ENCODE measurements at regions not wholly inside any gene's neighbourhood (a gene's known extent, or its start where the extent isn't known, plus 50 kb on each side); places are given as distances from the start of the nearest gene placed in this dataset.
"Not testable (repeated sequence)": the region's sequence is repeated elsewhere in the genome, so short reads cannot be mapped to it uniquely, and the experiment has no call there.

DNA sequence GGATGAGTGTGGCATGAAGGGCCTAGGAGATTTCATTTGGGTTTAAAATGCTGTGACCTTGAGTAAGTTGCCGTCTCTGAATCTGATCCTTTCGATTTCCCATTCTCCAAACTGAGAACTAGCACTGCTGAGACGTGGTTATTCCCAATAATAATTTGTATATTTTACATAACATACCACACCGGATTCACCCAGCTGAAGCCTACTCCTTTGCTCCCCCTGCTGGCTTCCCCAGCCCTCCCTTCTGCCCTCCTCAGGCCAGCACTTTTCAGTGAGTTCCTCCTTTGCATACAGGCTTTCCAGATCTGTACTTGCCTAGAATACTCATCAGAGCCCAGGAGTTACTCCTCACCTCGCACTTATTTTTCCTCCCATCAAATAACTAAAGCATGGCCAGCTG, 255.1 kb downstream of the OR4F29 start:
- H3K9me3 Mint-ChIP-seq (ENCODE audit: low read depth, unreplicated experiment); H3K27ac Mint-ChIP-seq (ENCODE audit: unreplicated experiment); H3K4me3 Mint-ChIP-seq (ENCODE audit: low read depth, unreplicated experiment); intact Hi-C loops (cut with micrococcal nuclease; ENCODE audit: unreplicated experiment); H3K27me3 Mint-ChIP-seq (ENCODE audit: unreplicated experiment); H3K36me3 Mint-ChIP-seq (ENCODE audit: insufficient read depth, unreplicated experiment); DNase-seq; BruUV-seq (replicated peaks); CTCF ChIA-PET; H3K4me1 Mint-ChIP-seq (ENCODE audit: low read depth, unreplicated experiment): not testable (repeated sequence)

DNA sequence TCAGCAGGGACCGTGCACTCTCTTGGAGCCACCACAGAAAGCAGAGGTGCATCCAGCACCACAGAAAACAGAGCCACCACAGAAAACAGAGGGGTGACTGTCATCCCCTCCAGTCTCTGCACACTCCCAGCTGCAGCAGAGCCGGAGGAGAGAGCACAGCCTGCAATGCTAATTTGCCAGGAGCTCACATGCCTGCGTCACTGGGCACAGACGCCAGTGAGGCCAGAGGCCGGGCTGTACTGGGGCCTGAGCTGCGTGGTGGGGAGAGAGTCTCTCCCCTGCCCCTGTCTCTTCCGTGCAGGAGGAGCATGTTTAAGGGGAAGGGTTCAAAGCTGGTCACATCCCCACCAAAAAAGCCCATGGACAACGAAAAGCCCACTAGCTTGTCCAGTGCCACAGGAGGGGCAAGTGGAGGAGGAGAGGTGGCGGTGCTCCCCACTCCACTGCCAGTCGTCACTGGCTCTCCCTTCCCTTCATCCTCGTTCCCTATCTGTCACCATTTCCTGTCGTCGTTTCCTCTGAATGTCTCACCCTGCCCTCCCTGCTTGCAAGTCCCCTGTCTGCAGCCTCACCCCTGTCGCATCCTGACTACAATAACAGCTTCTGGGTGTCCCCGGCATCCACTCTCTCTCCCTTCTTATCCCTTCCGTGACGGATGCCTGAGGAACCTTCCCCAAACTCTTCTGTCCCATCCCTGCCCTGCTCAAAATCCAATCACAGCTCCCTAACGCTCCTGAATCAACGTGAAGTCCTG, 260.0 kb downstream of the OR4F29 start:
- H3K4me1 Mint-ChIP-seq (ENCODE audit: low read depth, unreplicated experiment); H3K36me3 Mint-ChIP-seq (ENCODE audit: insufficient read depth, unreplicated experiment); H3K4me3 Mint-ChIP-seq (ENCODE audit: low read depth, unreplicated experiment); CTCF ChIA-PET; BruUV-seq (replicated peaks); intact Hi-C loops (cut with micrococcal nuclease; ENCODE audit: unreplicated experiment); DNase-seq; H3K9me3 Mint-ChIP-seq (ENCODE audit: low read depth, unreplicated experiment); H3K27me3 Mint-ChIP-seq (ENCODE audit: unreplicated experiment); H3K27ac Mint-ChIP-seq (ENCODE audit: unreplicated experiment): not testable (repeated sequence)

DNA sequence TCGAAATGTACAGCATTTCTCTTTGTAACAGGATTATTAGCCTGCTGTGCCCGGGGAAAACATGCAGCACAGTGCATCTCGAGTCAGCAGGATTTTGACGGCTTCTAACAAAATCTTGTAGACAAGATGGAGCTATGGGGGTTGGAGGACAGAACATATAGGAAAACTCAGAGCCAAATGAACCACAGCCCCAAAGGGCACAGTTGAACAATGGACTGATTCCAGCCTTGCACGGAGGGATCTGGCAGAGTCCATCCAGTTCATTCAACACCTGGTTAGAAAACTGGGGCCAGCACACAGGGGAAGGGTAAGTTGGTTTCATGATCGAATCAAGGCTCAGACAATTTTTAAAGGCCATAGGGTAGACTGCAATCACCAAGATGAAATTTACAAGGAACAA, 260.8 kb downstream of the OR4F29 start:
- H3K27me3 Mint-ChIP-seq (ENCODE audit: unreplicated experiment); H3K4me1 Mint-ChIP-seq (ENCODE audit: low read depth, unreplicated experiment); intact Hi-C loops (cut with micrococcal nuclease; ENCODE audit: unreplicated experiment); H3K9me3 Mint-ChIP-seq (ENCODE audit: low read depth, unreplicated experiment); CTCF ChIA-PET; BruUV-seq (replicated peaks); DNase-seq; H3K27ac Mint-ChIP-seq (ENCODE audit: unreplicated experiment); H3K4me3 Mint-ChIP-seq (ENCODE audit: low read depth, unreplicated experiment); H3K36me3 Mint-ChIP-seq (ENCODE audit: insufficient read depth, unreplicated experiment): not testable (repeated sequence)

DNA sequence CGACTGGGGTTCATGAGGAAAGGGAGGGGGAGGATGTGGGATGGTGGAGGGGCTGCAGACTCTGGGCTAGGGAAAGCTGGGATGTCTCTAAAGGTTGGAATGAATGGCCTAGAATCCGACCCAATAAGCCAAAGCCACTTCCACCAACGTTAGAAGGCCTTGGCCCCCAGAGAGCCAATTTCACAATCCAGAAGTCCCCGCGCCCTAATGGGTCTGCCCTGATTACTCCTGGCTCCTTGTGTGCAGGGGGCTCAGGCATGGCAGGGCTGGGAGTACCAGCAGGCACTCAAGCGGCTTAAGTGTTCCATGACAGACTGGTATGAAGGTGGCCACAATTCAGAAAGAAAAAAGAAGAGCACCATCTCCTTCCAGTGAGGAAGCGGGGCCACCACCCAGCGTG, 261.6 kb downstream of the OR4F29 start:
- BruUV-seq (replicated peaks); H3K36me3 Mint-ChIP-seq (ENCODE audit: insufficient read depth, unreplicated experiment); CTCF ChIA-PET; H3K4me3 Mint-ChIP-seq (ENCODE audit: low read depth, unreplicated experiment); H3K4me1 Mint-ChIP-seq (ENCODE audit: low read depth, unreplicated experiment); H3K27ac Mint-ChIP-seq (ENCODE audit: unreplicated experiment); DNase-seq; intact Hi-C loops (cut with micrococcal nuclease; ENCODE audit: unreplicated experiment); H3K9me3 Mint-ChIP-seq (ENCODE audit: low read depth, unreplicated experiment); H3K27me3 Mint-ChIP-seq (ENCODE audit: unreplicated experiment): not testable (repeated sequence)

DNA sequence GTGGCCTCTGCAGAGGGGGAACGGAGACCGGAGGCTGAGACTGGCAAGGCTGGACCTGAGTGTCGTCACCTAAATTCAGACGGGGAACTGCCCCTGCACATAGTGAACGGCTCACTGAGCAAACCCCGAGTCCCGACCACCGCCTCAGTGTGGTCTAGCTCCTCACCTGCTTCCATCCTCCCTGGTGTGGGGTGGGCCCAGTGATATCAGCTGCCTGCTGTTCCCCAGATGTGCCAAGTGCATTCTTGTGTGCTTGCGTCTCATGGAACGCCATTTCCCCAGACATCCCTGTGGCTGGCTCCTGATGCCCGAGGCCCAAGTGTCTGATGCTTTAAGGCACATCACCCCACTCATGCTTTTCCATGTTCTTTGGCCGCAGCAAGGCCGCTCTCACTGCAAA, 262.2 kb downstream of the OR4F29 start:
- H3K27me3 Mint-ChIP-seq (ENCODE audit: unreplicated experiment); H3K4me1 Mint-ChIP-seq (ENCODE audit: low read depth, unreplicated experiment); H3K4me3 Mint-ChIP-seq (ENCODE audit: low read depth, unreplicated experiment); H3K9me3 Mint-ChIP-seq (ENCODE audit: low read depth, unreplicated experiment); CTCF ChIA-PET; BruUV-seq (replicated peaks); H3K27ac Mint-ChIP-seq (ENCODE audit: unreplicated experiment); DNase-seq; intact Hi-C loops (cut with micrococcal nuclease; ENCODE audit: unreplicated experiment); H3K36me3 Mint-ChIP-seq (ENCODE audit: insufficient read depth, unreplicated experiment): not testable (repeated sequence)

DNA sequence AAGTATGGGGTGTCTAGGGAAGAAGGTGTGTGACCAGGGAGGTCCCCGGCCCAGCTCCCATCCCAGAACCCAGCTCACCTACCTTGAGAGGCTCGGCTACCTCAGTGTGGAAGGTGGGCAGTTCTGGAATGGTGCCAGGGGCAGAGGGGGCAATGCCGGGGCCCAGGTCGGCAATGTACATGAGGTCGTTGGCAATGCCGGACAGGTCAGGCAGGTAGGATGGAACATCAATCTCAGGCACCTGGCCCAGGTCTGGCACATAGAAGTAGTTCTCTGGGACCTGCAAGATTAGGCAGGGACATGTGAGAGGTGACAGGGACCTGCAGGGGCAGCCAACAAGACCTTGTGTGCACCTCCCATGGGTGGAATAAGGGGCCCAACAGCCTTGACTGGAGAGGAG, 264.2 kb downstream of the OR4F29 start:
- CTCF ChIA-PET; intact Hi-C loops (cut with micrococcal nuclease; ENCODE audit: unreplicated experiment); H3K27ac Mint-ChIP-seq (ENCODE audit: unreplicated experiment); H3K4me3 Mint-ChIP-seq (ENCODE audit: low read depth, unreplicated experiment); H3K36me3 Mint-ChIP-seq (ENCODE audit: insufficient read depth, unreplicated experiment); DNase-seq; H3K9me3 Mint-ChIP-seq (ENCODE audit: low read depth, unreplicated experiment); H3K4me1 Mint-ChIP-seq (ENCODE audit: low read depth, unreplicated experiment); BruUV-seq (replicated peaks); H3K27me3 Mint-ChIP-seq (ENCODE audit: unreplicated experiment): not testable (repeated sequence)

DNA sequence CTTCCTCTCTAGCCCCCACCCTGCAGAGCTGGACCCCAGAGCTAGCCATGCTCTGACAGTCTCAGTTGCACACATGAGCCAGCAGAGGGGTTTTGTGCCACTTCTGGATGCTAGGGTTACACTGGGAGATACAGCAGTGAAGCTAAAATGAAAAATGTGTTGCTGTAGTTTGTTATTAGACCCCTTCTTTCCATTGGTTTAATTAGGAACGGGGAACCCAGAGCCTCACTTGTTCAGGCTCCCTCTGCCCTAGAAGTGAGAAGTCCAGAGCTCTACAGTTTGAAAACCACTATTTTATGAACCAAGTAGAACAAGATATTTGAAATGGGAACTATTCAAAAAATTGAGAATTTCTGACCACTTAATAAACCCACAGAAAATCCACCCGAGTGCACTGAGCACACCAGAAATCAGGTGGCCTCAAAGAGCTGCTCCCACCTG, 264.8 kb downstream of the OR4F29 start:
- BruUV-seq (replicated peaks); DNase-seq; H3K36me3 Mint-ChIP-seq (ENCODE audit: insufficient read depth, unreplicated experiment): not testable (repeated sequence)

DNA sequence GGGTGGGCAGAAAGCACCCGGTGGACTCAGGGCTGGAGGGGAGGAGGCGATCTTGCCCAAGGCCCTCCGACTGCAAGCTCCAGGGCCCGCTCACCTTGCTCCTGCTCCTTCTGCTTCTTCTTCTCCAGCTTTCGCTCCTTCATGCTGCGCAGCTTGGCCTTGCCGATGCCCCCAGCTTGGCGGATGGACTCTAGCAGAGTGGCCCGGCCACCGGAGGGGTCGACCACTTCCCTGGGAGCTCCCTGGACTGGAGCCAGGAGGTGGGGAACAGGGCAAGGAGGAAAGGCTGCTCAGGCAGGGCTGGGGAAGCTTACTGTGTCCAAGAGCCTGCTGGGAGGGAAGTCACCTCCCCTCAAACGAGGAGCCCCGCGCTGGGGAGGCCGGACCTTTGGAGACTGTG, 265.3 kb downstream of the OR4F29 start:
- H3K27me3 Mint-ChIP-seq (ENCODE audit: unreplicated experiment); H3K4me1 Mint-ChIP-seq (ENCODE audit: low read depth, unreplicated experiment); H3K27ac Mint-ChIP-seq (ENCODE audit: unreplicated experiment); H3K36me3 Mint-ChIP-seq (ENCODE audit: insufficient read depth, unreplicated experiment); H3K9me3 Mint-ChIP-seq (ENCODE audit: low read depth, unreplicated experiment); H3K4me3 Mint-ChIP-seq (ENCODE audit: low read depth, unreplicated experiment); DNase-seq; intact Hi-C loops (cut with micrococcal nuclease; ENCODE audit: unreplicated experiment); BruUV-seq (replicated peaks); CTCF ChIA-PET: not testable (repeated sequence)

More for the DNA sequence above, 264.8 kb downstream of the OR4F29 start:
- H3K4me1 Mint-ChIP-seq (ENCODE audit: low read depth, unreplicated experiment); H3K27me3 Mint-ChIP-seq (ENCODE audit: unreplicated experiment); H3K4me3 Mint-ChIP-seq (ENCODE audit: low read depth, unreplicated experiment); H3K9me3 Mint-ChIP-seq (ENCODE audit: low read depth, unreplicated experiment); H3K27ac Mint-ChIP-seq (ENCODE audit: unreplicated experiment); intact Hi-C loops (cut with micrococcal nuclease; ENCODE audit: unreplicated experiment); CTCF ChIA-PET: not testable (repeated sequence)

DNA sequence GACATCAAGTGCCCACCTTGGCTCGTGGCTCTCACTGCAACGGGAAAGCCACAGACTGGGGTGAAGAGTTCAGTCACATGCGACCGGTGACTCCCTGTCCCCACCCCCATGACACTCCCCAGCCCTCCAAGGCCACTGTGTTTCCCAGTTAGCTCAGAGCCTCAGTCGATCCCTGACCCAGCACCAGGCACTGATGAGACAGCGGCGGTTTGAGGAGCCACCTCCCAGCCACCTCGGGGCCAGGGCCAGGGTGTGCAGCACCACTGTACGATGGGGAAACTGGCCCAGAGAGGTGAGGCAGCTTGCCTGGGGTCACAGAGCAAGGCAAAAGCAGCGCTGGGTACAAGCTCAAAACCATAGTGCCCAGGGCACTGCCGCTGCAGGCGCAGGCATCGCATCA, 266.0 kb downstream of the OR4F29 start:
- intact Hi-C loops (cut with micrococcal nuclease; ENCODE audit: unreplicated experiment); DNase-seq; H3K36me3 Mint-ChIP-seq (ENCODE audit: insufficient read depth, unreplicated experiment); H3K27ac Mint-ChIP-seq (ENCODE audit: unreplicated experiment); H3K4me1 Mint-ChIP-seq (ENCODE audit: low read depth, unreplicated experiment); H3K27me3 Mint-ChIP-seq (ENCODE audit: unreplicated experiment); BruUV-seq (replicated peaks); H3K4me3 Mint-ChIP-seq (ENCODE audit: low read depth, unreplicated experiment); CTCF ChIA-PET; H3K9me3 Mint-ChIP-seq (ENCODE audit: low read depth, unreplicated experiment): not testable (repeated sequence)

DNA sequence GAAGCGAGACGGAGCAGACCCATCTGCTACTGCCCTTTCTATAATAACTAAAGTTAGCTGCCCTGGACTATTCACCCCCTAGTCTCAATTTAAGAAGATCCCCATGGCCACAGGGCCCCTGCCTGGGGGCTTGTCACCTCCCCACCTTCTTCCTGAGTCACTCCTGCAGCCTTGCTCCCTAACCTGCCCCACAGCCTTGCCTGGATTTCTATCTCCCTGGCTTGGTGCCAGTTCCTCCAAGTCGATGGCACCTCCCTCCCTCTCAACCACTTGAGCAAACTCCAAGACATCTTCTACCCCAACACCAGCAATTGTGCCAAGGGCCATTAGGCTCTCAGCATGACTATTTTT, 267.2 kb downstream of the OR4F29 start:
- H3K36me3 Mint-ChIP-seq (ENCODE audit: insufficient read depth, unreplicated experiment); intact Hi-C loops (cut with micrococcal nuclease; ENCODE audit: unreplicated experiment); H3K9me3 Mint-ChIP-seq (ENCODE audit: low read depth, unreplicated experiment); H3K27ac Mint-ChIP-seq (ENCODE audit: unreplicated experiment); H3K4me1 Mint-ChIP-seq (ENCODE audit: low read depth, unreplicated experiment); DNase-seq; H3K4me3 Mint-ChIP-seq (ENCODE audit: low read depth, unreplicated experiment); H3K27me3 Mint-ChIP-seq (ENCODE audit: unreplicated experiment); CTCF ChIA-PET; BruUV-seq (replicated peaks): not testable (repeated sequence)
